H1 (cell line): ENCODE measurements at regions not wholly inside any gene's neighbourhood (a gene's known extent, or its start where the extent isn't known, plus 50 kb on each side); places are given as distances from the start of the nearest gene placed in this dataset.

Experiments used
- CTCF ChIA-PET: fragments of 300-600 bp; sonication (Branson Sonifier 250); formaldehyde crosslinking; loops from one replicate; lab custom pipeline; 2021; ENCODE audit not compliant: partially characterized antibody; lab: Charles Lee
- POLR2A ChIA-PET: fragments of 300-600 bp; sonication (Branson Sonifier 250); formaldehyde crosslinking; loops from one replicate; lab custom pipeline; 2021; ENCODE audit warnings: inconsistent platforms; ENCODE audit not compliant: partially characterized antibody; lab: Charles Lee
- DNase-seq, 2 experiments: peaks; one replicate each; pipeline versions ENCODE4 v3.0.0 to v3.0.0-alpha.2; 2010 to 2022; ENCODE audit warnings: low spot score in 2 of 2, low read depth in 1 of 2, mixed read lengths in 1 of 2
- FAIRE-seq: peaks from 2 replicates; lab custom pipeline; 2011; peaks lifted over from hg19 to GRCh38; lab: Jason Lieb, UNC
- H2AFZ ChIP-seq: 2 replicates; pipeline ENCODE4 v1.8.1; 2012; ENCODE audit warnings: low read length, inconsistent platforms
- H2AK5ac ChIP-seq: 2 replicates; pipeline ENCODE4 v1.6.1; 2013; ENCODE audit warnings: low read depth, low read length
- H2BK120ac ChIP-seq: replicated peaks from 2 replicates; pipeline ENCODE3; 2013; ENCODE audit warnings: low read depth, low read length, inconsistent platforms
- H2BK12ac ChIP-seq: 2 replicates; pipeline ENCODE4 v1.6.1; 2013; ENCODE audit warnings: low read depth, low read length
- H2BK15ac ChIP-seq: 2 replicates; pipeline ENCODE4 v1.6.1; 2013; ENCODE audit warnings: low read length
- H2BK20ac ChIP-seq: 2 replicates; pipeline ENCODE4 v1.6.1; 2013; ENCODE audit warnings: low read length
- H2BK5ac ChIP-seq: 2 replicates; pipeline ENCODE4 v1.6.1; 2013; ENCODE audit warnings: low read depth, low read length
- H3K14ac ChIP-seq: 2 replicates; pipeline ENCODE4 v1.6.1; 2013; ENCODE audit warnings: inconsistent platforms; ENCODE audit not compliant: insufficient read length
- H3K18ac ChIP-seq: 2 replicates; pipeline ENCODE4 v1.6.1; 2013; ENCODE audit warnings: low read length; ENCODE audit errors: extremely low read depth
- H3K23ac ChIP-seq: 2 replicates; pipeline ENCODE4 v1.6.1; 2013; ENCODE audit warnings: inconsistent platforms; ENCODE audit not compliant: insufficient read length
- H3K23me2 ChIP-seq: 2 replicates; pipeline ENCODE4 v1.6.1; 2013; ENCODE audit warnings: low read depth, low read length
- H3K27ac ChIP-seq: 2 replicates; pipeline ENCODE4 v1.6.1; 2011; ENCODE audit warnings: low read depth, low read length, inconsistent platforms
- H3K27me3 ChIP-seq, 4 experiments: replicated peaks in 1 of 4; 1 replicate in 1 of 4; 2 replicates in 3 of 4; pipeline versions ENCODE4 v1.6.1 to v1.8.1; 2011 to 2013; ENCODE audit warnings: low read length in 3 of 4, mild to moderate bottlenecking in 3 of 4, inconsistent platforms in 2 of 4, mixed read lengths in 2 of 4, moderate library complexity in 1 of 4; ENCODE audit not compliant: control insufficient read depth in 3 of 4, insufficient read depth in 3 of 4; ENCODE audit errors: extremely low read depth in 1 of 4
- H3K36me3 ChIP-seq, 4 experiments: 2 replicates each; pipeline versions ENCODE4 v1.6.1 to v1.8.1; 2011 to 2013; ENCODE audit warnings: mild to moderate bottlenecking in 4 of 4, low read length in 3 of 4, moderate library complexity in 2 of 4, control low read depth in 1 of 4, inconsistent platforms in 1 of 4; ENCODE audit not compliant: insufficient read depth in 4 of 4, control insufficient read depth in 2 of 4
- H3K4ac ChIP-seq: replicated peaks from 2 replicates; pipeline ENCODE3; 2013; ENCODE audit warnings: low read length, low read depth, mixed read lengths, inconsistent platforms; ENCODE audit not compliant: insufficient read length
- H3K4me1 ChIP-seq, 4 experiments: replicated peaks in 1 of 4; 1 replicate in 1 of 4; 2 replicates in 3 of 4; pipeline versions ENCODE4 v1.6.1 to v1.8.1; 2011 to 2013; ENCODE audit warnings: low read length in 3 of 4, inconsistent platforms in 2 of 4, mixed read lengths in 1 of 4; ENCODE audit not compliant: insufficient read depth in 4 of 4, control insufficient read depth in 3 of 4
- H3K4me2 ChIP-seq, 2 experiments: 2 replicates each; pipeline versions ENCODE4 v1.6.1 to v1.8.1; 2011 to 2013; ENCODE audit warnings: low read depth in 2 of 2, low read length in 2 of 2, control low read depth in 1 of 2, inconsistent platforms in 1 of 2, mild to moderate bottlenecking in 1 of 2; ENCODE audit not compliant: insufficient read depth in 1 of 2
- H3K4me3 ChIP-seq, 4 experiments: fragments of 200-600, 300-600 bp in 1 of 4; sonication (generic), shearing (Covaris generic), sonication (Bioruptor Twin) in 1 of 4; 2 replicates each; pipeline versions ENCODE4 v1.5.1 to v1.8.1; 2011 to 2016; ENCODE audit warnings: low read length in 4 of 4, low read depth in 3 of 4, control low read depth in 2 of 4, inconsistent platforms in 2 of 4, mild to moderate bottlenecking in 2 of 4, mixed read lengths in 1 of 4, moderate library complexity in 1 of 4; ENCODE audit not compliant: insufficient read depth in 2 of 4; ENCODE audit errors: extremely low read depth in 1 of 4
- H3K56ac ChIP-seq: replicated peaks from 2 replicates; pipeline ENCODE3; 2013; ENCODE audit warnings: low read depth, mild to moderate bottlenecking, mixed read lengths, low read length, inconsistent platforms; ENCODE audit not compliant: insufficient read length
- H3K79me1 ChIP-seq: 2 replicates; pipeline ENCODE4 v1.6.1; 2013; ENCODE audit warnings: low read depth, low read length, control low read depth
- H3K79me2 ChIP-seq, 2 experiments: 2 replicates each; pipeline versions ENCODE4 v1.6.1 to v1.8.1; 2012 to 2013; ENCODE audit warnings: low read length in 2 of 2, mild to moderate bottlenecking in 2 of 2, inconsistent platforms in 1 of 2; ENCODE audit not compliant: insufficient read depth in 2 of 2, control insufficient read depth in 1 of 2
- H3K9ac ChIP-seq, 4 experiments: replicated peaks in 1 of 4; 1 replicate in 1 of 4; 2 replicates in 3 of 4; pipeline versions ENCODE4 v1.6.1 to v1.8.1; 2011 to 2013; ENCODE audit warnings: low read depth in 3 of 4, low read length in 3 of 4, control low read depth in 2 of 4, mild to moderate bottlenecking in 2 of 4, moderate library complexity in 2 of 4, inconsistent platforms in 1 of 4; ENCODE audit errors: extremely low read depth in 1 of 4
- H3K9me3 ChIP-seq, 2 experiments: 2 replicates each; pipeline versions ENCODE4 v1.6.1 to v1.8.1; 2012 to 2013; ENCODE audit warnings: mild to moderate bottlenecking in 2 of 2, moderate library complexity in 2 of 2, control low read depth in 1 of 2, inconsistent platforms in 1 of 2, low read depth in 1 of 2, low read length in 1 of 2, mixed read lengths in 1 of 2; ENCODE audit not compliant: insufficient read depth in 2 of 2
- H4K20me1 ChIP-seq, 2 experiments: replicated peaks in 1 of 2; 2 replicates each; pipeline versions ENCODE3 to v1.8.1; 2011 to 2013; ENCODE audit warnings: inconsistent platforms in 2 of 2, low read length in 2 of 2, mild to moderate bottlenecking in 1 of 2; ENCODE audit not compliant: insufficient read depth in 2 of 2, control insufficient read depth in 1 of 2
- H4K5ac ChIP-seq: 2 replicates; pipeline ENCODE4 v1.6.1; 2013; ENCODE audit warnings: low read length, low read depth, mixed read lengths, inconsistent platforms; ENCODE audit not compliant: insufficient read length
- H4K8ac ChIP-seq: 2 replicates; pipeline ENCODE4 v1.8.0; 2013; ENCODE audit warnings: mild to moderate bottlenecking, moderate library complexity, low read length, inconsistent platforms; ENCODE audit not compliant: insufficient read depth; ENCODE audit errors: extremely low read depth
- H4K91ac ChIP-seq: replicated peaks from 2 replicates; pipeline ENCODE3; 2013; ENCODE audit warnings: low read length, mixed read lengths, inconsistent platforms; ENCODE audit not compliant: insufficient read length
- CEBPB ChIP-seq: IDR thresholded peaks from 2 replicates; pipeline ENCODE4 v1.6.1; 2012; ENCODE audit warnings: low read depth, low read length
- EGR1 ChIP-seq: IDR thresholded peaks from 2 replicates; pipeline ENCODE4 v1.6.1; 2011; ENCODE audit warnings: low read depth, low read length, borderline replicate concordance
- GABPA ChIP-seq: IDR thresholded peaks from 2 replicates; pipeline ENCODE4 v1.6.1; 2011; ENCODE audit warnings: mild to moderate bottlenecking, low read length, moderate library complexity, borderline replicate concordance; ENCODE audit not compliant: insufficient read depth
- JUN ChIP-seq: IDR thresholded peaks from 2 replicates; pipeline ENCODE4 v1.6.1; 2011; ENCODE audit warnings: low read depth, mild to moderate bottlenecking, improper control_type of control experiment, low read length
- MAFK ChIP-seq: IDR thresholded peaks from 2 replicates; pipeline ENCODE4 v1.6.1; 2012; ENCODE audit warnings: low read depth, mild to moderate bottlenecking, improper control_type of control experiment, low read length
- NRF1 ChIP-seq: IDR thresholded peaks from 2 replicates; pipeline ENCODE4 v1.6.1; 2011; ENCODE audit warnings: mild to moderate bottlenecking, low read depth, low read length, improper control_type of control experiment
- POU5F1 ChIP-seq: IDR thresholded peaks from 2 replicates; pipeline ENCODE4 v1.6.1; 2011; ENCODE audit warnings: low read depth, mild to moderate bottlenecking, low read length, moderate library complexity
- RBBP5 ChIP-seq: IDR thresholded peaks from 2 replicates; pipeline ENCODE4 v1.7.1; 2012; ENCODE audit warnings: low read depth, mild to moderate bottlenecking, inconsistent platforms, low read length, moderate library complexity, borderline replicate concordance
- SRF ChIP-seq: IDR thresholded peaks from 2 replicates; pipeline ENCODE4 v1.6.1; 2011; ENCODE audit warnings: mild to moderate bottlenecking, low read depth, low read length, moderate library complexity
- SUZ12 ChIP-seq: fragments of 200-600 bp; sonication (generic); IDR thresholded peaks from 2 replicates; pipeline ENCODE4 v1.6.1; 2012; ENCODE audit warnings: mild to moderate bottlenecking, inconsistent platforms, low read length, moderate library complexity, mixed read lengths
- WGBS, 2 experiments: shearing (Covaris generic) in 1 of 2; methylation state at CpG; one replicate each; pipeline versions ENCODE4 v1.1.6 to v1.1.7; 2013 to 2015; ENCODE audit warnings: low lambda C conversion rate in 2 of 2, mixed read lengths in 2 of 2, inconsistent platforms in 1 of 2, low coverage in 1 of 2, missing lambda C conversion rate in 1 of 2; ENCODE audit not compliant: insufficient replicate concordance in 2 of 2, insufficient coverage in 1 of 2, insufficient read length in 1 of 2; ENCODE audit errors: extremely low coverage in 1 of 2, missing lambda C conversion rate in 1 of 2; 5-methylcytosine and 5-hydroxymethylcytosine counted together
- TF ChIP-seq, protein P1 (sequence below): IDR thresholded peaks from 2 replicates; pipeline ENCODE4 v1.6.1; 2012; ENCODE audit warnings: inconsistent platforms
- TF ChIP-seq, protein P2 (sequence below): IDR thresholded peaks from 2 replicates; pipeline ENCODE4 v1.6.1; 2012; ENCODE audit warnings: low read length, inconsistent platforms
- TF ChIP-seq, protein P3 (sequence below): IDR thresholded peaks from 2 replicates; pipeline ENCODE4 v1.6.1; 2011; ENCODE audit warnings: low read depth, mild to moderate bottlenecking, low read length; ENCODE audit not compliant: insufficient read depth

DNA sequence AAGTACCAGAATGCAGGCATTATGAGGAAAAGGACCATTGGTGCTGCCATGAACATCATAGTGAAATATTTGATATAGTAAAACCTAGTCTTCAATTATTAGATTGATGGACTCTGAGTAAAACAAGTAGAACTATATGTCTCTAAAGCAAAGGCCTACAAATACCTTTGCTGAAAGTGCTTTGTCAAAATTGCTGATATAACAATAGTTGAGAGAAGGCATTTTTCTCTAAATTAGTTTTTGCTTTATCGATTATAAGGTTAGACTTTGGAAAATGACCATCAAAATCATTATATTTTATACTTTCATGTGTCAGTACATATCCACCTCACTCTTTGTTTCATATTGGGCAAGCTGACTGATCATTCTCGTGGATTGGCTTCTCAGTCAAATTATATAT is 836.0 kb upstream of the FBXO33 start:
- Histone ChIP-seq H3K18ac (no peak overlapping the region), H3K4me2 (no peak overlapping the region), H2AK5ac (no peak overlapping the region), H3K9me3 (no peaks in the 10 kb centered on the region), H2BK5ac (no peak overlapping the region), H3K27ac (no peak overlapping the region), H4K8ac (no peak overlapping the region), H3K79me1 (no peaks in the 10 kb centered on the region), H2BK120ac (no peak overlapping the region), H2AFZ (no peak overlapping the region), H3K56ac (no peak overlapping the region), H4K5ac (no peak overlapping the region), H3K79me2 (no peaks in the 10 kb centered on the region), H2BK12ac (no peak overlapping the region), H4K20me1 (no peaks in the 10 kb centered on the region), H3K23me2 (no peaks in the 10 kb centered on the region), H3K4ac (no peak overlapping the region), H4K91ac (no peak overlapping the region), H3K4me3 (no peak overlapping the region), H3K27me3 (no peaks in the 10 kb centered on the region), H3K14ac (no peak overlapping the region), H3K23ac (no peak overlapping the region), H2BK20ac (no peak overlapping the region), H3K36me3 (no peaks in the 10 kb centered on the region), H3K9ac (no peak overlapping the region), H3K4me1 (no peaks in the 10 kb centered on the region), H2BK15ac (no peak overlapping the region)
- POLR2A ChIA-PET = no interaction called here
- CTCF ChIA-PET = no interaction called here
- 91% methylated on average over 2 of the region's 2 CpGs; no CpG with 5 or more reads in 1 of the 2 experiments for WGBS, 2 experiments
- FAIRE-seq (no peak), DNase-seq (no peak)
- TF ChIP-seq SRF = no peak
- no peak for TF ChIP-seq MAFK
- TF ChIP-seq, protein P1, sequence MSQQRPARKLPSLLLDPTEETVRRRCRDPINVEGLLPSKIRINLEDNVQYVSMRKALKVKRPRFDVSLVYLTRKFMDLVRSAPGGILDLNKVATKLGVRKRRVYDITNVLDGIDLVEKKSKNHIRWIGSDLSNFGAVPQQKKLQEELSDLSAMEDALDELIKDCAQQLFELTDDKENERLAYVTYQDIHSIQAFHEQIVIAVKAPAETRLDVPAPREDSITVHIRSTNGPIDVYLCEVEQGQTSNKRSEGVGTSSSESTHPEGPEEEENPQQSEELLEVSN = no peak
- no peak for TF ChIP-seq CEBPB
- TF ChIP-seq SUZ12 = no peak
- TF ChIP-seq, protein P2, sequence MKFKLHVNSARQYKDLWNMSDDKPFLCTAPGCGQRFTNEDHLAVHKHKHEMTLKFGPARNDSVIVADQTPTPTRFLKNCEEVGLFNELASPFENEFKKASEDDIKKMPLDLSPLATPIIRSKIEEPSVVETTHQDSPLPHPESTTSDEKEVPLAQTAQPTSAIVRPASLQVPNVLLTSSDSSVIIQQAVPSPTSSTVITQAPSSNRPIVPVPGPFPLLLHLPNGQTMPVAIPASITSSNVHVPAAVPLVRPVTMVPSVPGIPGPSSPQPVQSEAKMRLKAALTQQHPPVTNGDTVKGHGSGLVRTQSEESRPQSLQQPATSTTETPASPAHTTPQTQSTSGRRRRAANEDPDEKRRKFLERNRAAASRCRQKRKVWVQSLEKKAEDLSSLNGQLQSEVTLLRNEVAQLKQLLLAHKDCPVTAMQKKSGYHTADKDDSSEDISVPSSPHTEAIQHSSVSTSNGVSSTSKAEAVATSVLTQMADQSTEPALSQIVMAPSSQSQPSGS = no peak
- TF ChIP-seq EGR1 = no peak
- TF ChIP-seq NRF1 = no peak
- TF ChIP-seq GABPA = no peak
- TF ChIP-seq, protein P3, sequence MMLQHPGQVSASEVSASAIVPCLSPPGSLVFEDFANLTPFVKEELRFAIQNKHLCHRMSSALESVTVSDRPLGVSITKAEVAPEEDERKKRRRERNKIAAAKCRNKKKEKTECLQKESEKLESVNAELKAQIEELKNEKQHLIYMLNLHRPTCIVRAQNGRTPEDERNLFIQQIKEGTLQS = no peak
- TF ChIP-seq POU5F1 = no peak
- TF ChIP-seq JUN = no peak
- no peak for TF ChIP-seq RBBP5
